ENCODE measurements at regions not wholly inside any gene's neighbourhood (a gene's known extent, or its start where the extent isn't known, plus 50 kb on each side); places are given as distances from the start of the nearest gene placed in this dataset.

GRCh38 chr16:73852561-73852960 is 444.1 kb upstream of the PSMD7 start:
- no peaks in the 10 kb centered on the region for H3K9me3 ChIP-seq
- no peaks in the 10 kb centered on the region for H3K4me1 ChIP-seq
- 76 to 79% methylated on average over 1 of the region's 1 CpG for WGBS, 2 donors
- no peaks in the 10 kb centered on the region for H3K27me3 ChIP-seq
- TF ChIP-seq CTCF (IDR thresholded peaks at IDR 0.05), result no peak
- TF ChIP-seq POLR2A (IDR thresholded peaks at IDR 0.05), result no peak
- H3K36me3 ChIP-seq, result no peaks in the 10 kb centered on the region
- H3K4me3 ChIP-seq, result no peak overlapping the region
- DNase-seq (ENCODE audit: low spot score in 2 of 2), result no peak
- no peak overlapping the region for H3K27ac ChIP-seq

- Histone ChIP-seq H3K27ac (no peak overlapping the region), H3K36me3 (no peaks in the 10 kb centered on the region), H3K9me3 (no peaks in the 10 kb centered on the region), H3K27me3 (no peaks in the 10 kb centered on the region), H3K4me1 (no peaks in the 10 kb centered on the region), H3K4me3 (no peak overlapping the region)
- no peak for DNase-seq (ENCODE audit: low spot score in 2 of 2)
- TF ChIP-seq CTCF (IDR thresholded peaks at IDR 0.05) (no peak), POLR2A (IDR thresholded peaks at IDR 0.05) (no peak), EP300 (IDR thresholded peaks at IDR 0.05) (no peak)
- 61 to 66% methylated on average over 4 of the region's 4 CpGs for WGBS, 2 donors
Observed at GRCh38 chr16:73848993-73849392, 447.6 kb upstream of the PSMD7 start.

- WGBS, 2 donors, result 87 to 92% methylated on average over 3 of the region's 3 CpGs
Observed at GRCh38 chr16:73847090-73847489, 449.5 kb upstream of the PSMD7 start.

GRCh38 chr16:73846356-73846755 is 450.3 kb upstream of the PSMD7 start:
- Histone ChIP-seq H3K27me3 (no peaks in the 10 kb centered on the region), H3K27ac (no peak overlapping the region), H3K9me3 (no peaks in the 10 kb centered on the region), H3K4me1 (no peaks in the 10 kb centered on the region), H3K36me3 (no peaks in the 10 kb centered on the region), H3K4me3 (no peak overlapping the region)
- 51 to 57% methylated on average over 7 of the region's 7 CpGs for WGBS, 2 donors
- TF ChIP-seq EP300 (IDR thresholded peaks at IDR 0.05) (no peak), POLR2A (IDR thresholded peaks at IDR 0.05) (no peak), CTCF (IDR thresholded peaks at IDR 0.05) (no peak)
- DNase-seq (ENCODE audit: low spot score in 2 of 2), result no peak

More at GRCh38 chr16:73847090-73847489, 449.5 kb upstream of the PSMD7 start:
- no peak for DNase-seq (ENCODE audit: low spot score in 2 of 2)
- Histone ChIP-seq H3K36me3 (no peaks in the 10 kb centered on the region), H3K9me3 (no peaks in the 10 kb centered on the region), H3K27ac (no peak overlapping the region), H3K4me1 (no peaks in the 10 kb centered on the region), H3K27me3 (no peaks in the 10 kb centered on the region), H3K4me3 (no peak overlapping the region)
- TF ChIP-seq EP300 (IDR thresholded peaks at IDR 0.05) (no peak), POLR2A (IDR thresholded peaks at IDR 0.05) (no peak), CTCF (IDR thresholded peaks at IDR 0.05) (no peak)

GRCh38 chr16:73846007-73846330 is 450.6 kb upstream of the PSMD7 start:
- TF ChIP-seq CTCF (IDR thresholded peaks at IDR 0.05) (no peak), EP300 (IDR thresholded peaks at IDR 0.05) (no peak)
- Histone ChIP-seq H3K4me3 (no peak overlapping the region), H3K4me1 (no peaks in the 10 kb centered on the region), H3K27ac (no peak overlapping the region), H3K36me3 (no peaks in the 10 kb centered on the region), H3K27me3 (no peaks in the 10 kb centered on the region), H3K9me3 (no peaks in the 10 kb centered on the region)
- DNase-seq (ENCODE audit: low spot score in 2 of 2), result no peak
- WGBS, 2 donors, result 79 to 83% methylated on average over 3 of the region's 3 CpGs

All from tibial nerve (tissue), 4 donors.